ENCODE measurements at regions not wholly inside any gene's neighbourhood (a gene's known extent, or its start where the extent isn't known, plus 50 kb on each side); places are given as distances from the start of the nearest gene placed in this dataset.
"Not testable (repeated sequence)": the region's sequence is repeated elsewhere in the genome, so short reads cannot be mapped to it uniquely, and the experiment has no call there.

- peak; percentile 93 for DNase-seq
Observed at GRCh38 chr6:112939563-112939962, 592.4 kb downstream of the RFPL4B start.

GRCh38 chr6:112941613-112942012 is 594.5 kb downstream of the RFPL4B start:
- DNase-seq, result no peak

DNA sequence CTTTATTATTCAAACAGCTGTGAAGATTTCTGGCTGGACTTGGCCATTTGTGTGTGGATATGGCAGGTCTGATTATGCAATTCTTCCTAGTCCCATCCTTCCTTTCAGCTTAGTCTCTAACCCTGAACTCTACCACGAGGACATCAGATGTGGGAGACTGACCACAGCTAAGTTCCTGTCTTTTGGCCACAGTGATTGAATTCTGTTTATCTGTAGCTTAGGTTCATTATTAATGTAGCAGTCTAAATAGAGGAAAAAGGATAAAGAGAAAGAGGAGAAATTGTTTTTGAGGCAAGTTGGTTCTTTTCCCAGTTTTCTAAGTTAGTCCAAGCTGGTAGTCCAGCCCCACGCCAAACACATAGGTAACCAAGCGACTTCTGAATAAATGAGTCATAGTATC is 598.9 kb downstream of the RFPL4B start:
- no peak for DNase-seq

DNA sequence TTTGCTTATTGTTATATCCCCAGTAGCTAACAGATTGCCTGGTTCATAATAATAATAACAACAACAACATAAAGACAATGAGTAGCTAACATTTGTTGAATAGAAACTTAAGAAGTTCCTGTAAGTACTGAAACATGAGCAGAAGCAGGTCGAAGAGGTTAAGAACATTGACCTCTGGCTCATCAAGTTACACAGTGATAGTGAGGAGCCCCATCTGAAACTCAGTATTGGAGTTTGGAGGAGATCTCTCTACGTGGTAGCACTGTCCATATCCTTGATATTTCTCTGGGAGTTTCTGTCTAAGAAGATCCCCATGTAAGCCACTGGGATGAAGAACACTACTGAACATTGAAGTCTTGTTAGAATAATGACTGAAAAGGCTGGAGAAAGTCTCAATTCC is 600.4 kb downstream of the RFPL4B start:
- no peak for DNase-seq

- peak; percentile 98 for DNase-seq
Observed at GRCh38 chr6:112951829-112952228, 604.7 kb downstream of the RFPL4B start.

DNA sequence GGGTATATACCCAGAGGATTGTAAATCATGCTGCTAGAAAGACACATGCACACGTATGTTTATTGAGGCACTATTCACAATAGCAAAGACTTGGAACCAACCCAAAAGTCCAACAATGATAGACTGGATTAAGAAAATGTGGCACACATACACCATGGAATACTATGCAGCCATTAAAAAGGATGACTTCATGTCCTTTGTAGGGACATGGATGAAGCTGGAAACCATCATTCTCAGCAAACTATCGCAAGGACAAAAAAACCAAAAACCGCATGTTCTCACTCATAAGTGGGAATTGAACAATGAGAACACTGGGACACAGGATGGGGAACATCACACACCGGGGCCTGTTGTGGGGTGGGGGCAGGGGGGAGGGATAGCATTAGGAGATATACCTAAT is 608.6 kb downstream of the RFPL4B start:
- not testable (repeated sequence) for DNase-seq

DNA sequence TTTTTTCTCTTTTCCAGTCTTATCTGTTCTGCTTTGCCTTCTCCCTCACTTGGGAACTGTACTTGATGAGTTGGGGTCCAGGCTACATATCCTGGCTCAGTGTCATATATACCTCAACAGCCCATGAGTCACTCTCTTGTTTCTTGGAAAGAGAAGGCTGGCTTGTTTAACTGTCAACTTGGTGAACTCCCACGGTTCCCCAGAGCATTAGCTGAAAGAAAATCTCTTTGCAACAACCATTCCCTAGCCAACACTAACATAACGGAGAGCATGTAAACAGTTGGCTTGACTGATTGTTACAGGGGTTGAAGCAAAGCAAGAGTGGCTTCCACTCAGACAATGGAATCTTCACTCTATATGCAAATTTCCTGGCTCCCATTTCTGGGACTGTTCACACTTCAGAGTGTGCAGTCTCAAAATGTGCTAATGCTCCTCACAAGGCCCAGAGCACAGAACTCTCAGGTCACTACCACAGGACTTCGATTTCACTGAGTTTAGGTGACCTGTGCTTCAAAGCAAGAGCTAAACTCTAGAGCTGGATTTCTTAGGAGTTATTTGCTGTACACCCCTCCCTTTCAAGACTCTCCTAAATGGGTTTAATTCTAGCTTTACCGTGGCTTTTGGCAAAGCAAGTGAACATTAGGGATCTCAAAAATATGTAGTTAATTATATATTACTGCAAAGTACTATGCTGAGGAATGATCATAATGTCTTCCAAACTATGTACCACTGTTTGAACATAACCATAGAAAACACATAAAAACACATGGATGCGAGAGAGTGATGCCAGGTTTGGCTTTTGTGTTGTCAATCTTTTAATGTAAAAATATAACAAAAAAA is 609.8 kb downstream of the RFPL4B start:
- no peak for DNase-seq

DNA sequence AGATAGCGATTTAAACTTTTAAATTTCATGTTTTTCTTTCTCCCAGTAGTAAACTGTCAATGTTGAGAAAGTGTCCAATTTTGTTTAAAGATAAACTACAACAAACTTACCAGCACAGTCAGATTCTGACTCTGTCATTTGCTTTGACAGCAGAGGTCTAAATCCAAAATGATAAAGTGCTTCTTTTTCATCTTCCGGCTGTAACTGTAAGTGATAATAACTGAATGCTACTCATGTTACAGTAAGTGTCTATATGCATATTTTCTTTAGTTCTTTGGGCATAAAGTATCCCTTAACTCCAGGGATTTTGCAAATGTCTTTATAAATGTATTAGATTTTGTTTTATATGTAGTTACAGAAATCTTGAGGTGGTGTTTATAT is 610.4 kb downstream of the RFPL4B start:
- no peak for DNase-seq

DNA sequence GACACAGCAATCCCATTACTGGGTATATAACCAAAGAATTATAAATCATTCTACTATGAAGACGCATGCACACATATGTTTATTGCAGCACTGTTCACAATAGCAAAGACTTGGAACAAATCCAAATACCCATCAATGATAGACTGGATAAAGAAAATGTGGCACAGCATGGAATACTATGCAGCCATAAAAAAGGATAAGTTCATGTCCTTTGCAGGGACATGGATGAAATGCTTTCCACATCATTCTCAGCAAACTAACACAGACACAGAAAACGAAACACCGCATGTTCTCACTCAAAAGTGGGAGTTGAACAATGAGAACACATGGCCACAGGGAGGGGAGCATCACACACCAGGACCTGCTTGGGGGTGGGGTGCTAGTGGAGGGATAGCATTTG is 613.0 kb downstream of the RFPL4B start:
- DNase-seq, result not testable (repeated sequence)

DNA sequence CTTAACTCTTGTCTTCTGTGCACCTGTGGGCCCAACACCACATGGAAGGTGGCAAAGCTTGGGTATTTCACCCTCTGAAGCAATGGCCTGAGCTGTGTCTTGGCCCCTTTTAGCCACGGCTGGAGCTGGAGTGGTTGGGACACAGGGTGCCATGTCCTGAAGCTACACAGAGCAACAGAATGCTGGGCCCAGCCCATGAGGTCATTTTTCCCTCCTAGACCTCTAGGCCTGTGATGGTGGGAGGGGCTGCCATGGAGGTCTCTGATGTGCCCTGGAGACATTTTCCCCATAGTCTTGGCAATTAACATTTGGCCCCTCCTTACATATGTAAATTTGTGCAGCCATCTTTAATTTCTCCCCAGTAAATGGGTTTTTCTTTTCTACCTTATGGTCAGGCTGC is 620.8 kb downstream of the RFPL4B start:
- no peak for DNase-seq

GRCh38 chr6:112971651-112972050 is 624.5 kb downstream of the RFPL4B start:
- DNase-seq, result no peak

- not testable (repeated sequence) for DNase-seq
Observed at GRCh38 chr6:112974931-112975330, 627.8 kb downstream of the RFPL4B start.

DNA sequence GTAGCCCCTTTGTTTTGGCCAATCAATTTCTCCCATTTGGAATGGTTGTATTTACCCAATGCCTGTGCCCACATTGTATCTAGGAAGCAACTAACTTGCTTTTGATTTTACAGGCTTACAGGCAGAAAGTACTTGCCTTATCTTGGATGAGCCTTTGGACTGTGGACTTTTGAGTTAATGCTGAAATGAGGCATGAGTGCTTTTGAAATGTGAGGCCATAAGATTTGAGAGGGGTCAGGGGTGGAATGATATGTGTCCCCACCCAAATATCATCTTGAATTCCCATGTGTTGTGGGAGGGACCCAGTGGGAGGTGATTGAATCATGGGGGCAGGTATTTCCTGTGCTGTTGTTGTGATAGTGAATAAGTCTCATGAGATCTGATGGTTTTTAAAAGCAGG is 629.4 kb downstream of the RFPL4B start:
- DNase-seq, result not testable (repeated sequence)

DNA sequence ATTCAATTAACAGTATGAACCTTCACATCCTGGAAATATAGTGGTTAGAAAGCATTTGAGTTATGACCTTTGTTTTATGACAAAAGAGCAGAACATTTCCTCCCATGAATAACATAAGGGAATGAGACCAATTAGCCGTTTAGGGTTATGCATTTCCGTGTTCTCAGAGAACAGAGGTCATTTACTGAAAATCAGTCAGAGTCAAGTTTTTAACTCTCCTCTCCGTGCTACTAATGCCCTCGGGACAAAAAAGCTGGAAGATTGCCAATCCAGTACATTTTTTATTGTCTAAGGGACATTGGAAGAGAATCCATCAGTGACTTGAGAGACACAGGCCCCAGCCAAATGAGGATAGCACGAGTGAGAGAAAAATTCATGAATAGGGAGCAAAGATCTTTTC is 632.7 kb downstream of the RFPL4B start:
- peak; percentile 29 for DNase-seq

GRCh38 chr6:112980676-112981075 is 633.5 kb downstream of the RFPL4B start:
- DNase-seq, result no peak

- no peak for DNase-seq
Observed at GRCh38 chr6:112983713-112984261, 636.7 kb downstream of the RFPL4B start.

GRCh38 chr6:112984899-112985298 is 637.8 kb downstream of the RFPL4B start:
- no peak for DNase-seq

DNA sequence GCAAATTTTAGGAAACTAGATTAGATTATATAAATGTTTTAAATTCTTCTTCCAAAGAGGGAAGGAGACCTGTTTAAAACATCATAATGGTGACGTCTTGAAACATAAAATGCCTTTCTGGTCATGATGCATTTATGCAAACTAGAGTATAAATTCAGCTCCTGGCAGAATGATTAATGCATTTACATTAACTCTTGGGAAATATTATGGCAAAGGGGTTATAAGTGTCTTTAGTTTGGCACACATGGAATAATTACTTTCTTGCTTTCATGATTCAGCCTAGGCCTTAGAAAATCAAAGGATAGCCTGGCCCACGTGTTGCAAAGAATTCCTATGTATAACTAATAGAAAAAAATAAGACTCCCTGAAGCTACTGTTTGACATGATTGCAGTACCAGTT is 639.2 kb downstream of the RFPL4B start:
- no peak for DNase-seq

- no peak for DNase-seq
Observed at GRCh38 chr6:112988748-112989147, 641.6 kb downstream of the RFPL4B start.

- no peak for DNase-seq
Observed at GRCh38 chr6:112990971-112991370, 643.8 kb downstream of the RFPL4B start.

- DNase-seq, result no peak
Observed at GRCh38 chr6:112991912-112992311, 644.8 kb downstream of the RFPL4B start.

DNA sequence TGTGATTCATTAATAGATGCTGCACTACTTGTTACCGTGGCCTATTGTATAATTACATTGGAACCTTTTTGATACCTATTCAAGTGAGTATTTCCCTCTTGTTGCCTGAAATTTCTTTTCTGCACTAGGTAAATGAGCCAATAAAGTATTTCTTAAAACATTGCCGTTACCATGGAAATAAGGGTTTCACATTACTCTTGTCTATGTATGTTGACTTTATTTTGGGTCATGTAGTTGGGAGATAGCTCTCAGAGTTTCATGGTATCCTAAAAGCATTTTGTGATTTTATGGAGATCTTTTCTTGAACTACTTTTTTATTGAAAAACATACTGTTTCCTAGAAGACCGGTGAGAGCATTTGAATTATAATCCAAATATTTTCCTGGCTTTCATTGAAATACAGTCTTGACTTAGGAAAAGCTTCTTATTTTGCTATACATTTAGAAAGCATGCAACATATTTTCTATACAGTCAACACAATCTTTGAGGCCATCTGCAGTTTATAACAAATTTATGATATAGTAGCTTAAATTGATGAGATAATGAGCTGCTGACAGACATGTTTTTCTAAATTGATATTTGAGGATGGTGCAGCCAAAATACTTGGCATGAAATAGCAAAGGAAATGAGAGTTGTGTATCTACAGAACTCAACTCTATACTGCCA is 650.4 kb downstream of the RFPL4B start:
- DNase-seq, result no peak

GRCh38 chr6:113004054-113004453 is 656.9 kb downstream of the RFPL4B start:
- DNase-seq, result no peak
